H9 (cell line): ENCODE measurements at regions not wholly inside any gene's neighbourhood (a gene's known extent, or its start where the extent isn't known, plus 50 kb on each side); places are given as distances from the start of the nearest gene placed in this dataset.

Experiments
- DNase-seq: peaks from one replicate; pipeline ENCODE4 v3.0.0-alpha.2; 2017
- H2AFZ ChIP-seq: one replicate; pipeline ENCODE4 v1.6.1; 2013; ENCODE audit warnings: mild to moderate bottlenecking, low read length, control low read depth, moderate library complexity
- H2AK5ac ChIP-seq: 2 replicates; pipeline ENCODE4 v1.6.1; 2013; ENCODE audit warnings: low read length, control low read depth, mixed read lengths; ENCODE audit not compliant: insufficient read length
- H2BK120ac ChIP-seq: one replicate; pipeline ENCODE4 v1.6.1; 2013; ENCODE audit warnings: low read depth, mild to moderate bottlenecking, low read length, control low read depth, inconsistent platforms; ENCODE audit not compliant: poor library complexity, severe bottlenecking
- H2BK12ac ChIP-seq: 2 replicates; pipeline ENCODE4 v1.6.1; 2013; ENCODE audit warnings: low read length, control low read depth, mixed read lengths, low read depth; ENCODE audit not compliant: insufficient read length
- H2BK15ac ChIP-seq: 2 replicates; pipeline ENCODE4 v1.6.1; 2013; ENCODE audit warnings: low read depth, low read length, control low read depth
- H2BK20ac ChIP-seq: one replicate; pipeline ENCODE4 v1.6.1; 2013; ENCODE audit warnings: low read depth, mild to moderate bottlenecking, low read length, control low read depth, inconsistent platforms; ENCODE audit not compliant: poor library complexity, severe bottlenecking
- H2BK5ac ChIP-seq: 2 replicates; pipeline ENCODE4 v1.6.1; 2013; ENCODE audit warnings: low read length, control low read depth, mixed read lengths; ENCODE audit not compliant: insufficient read length
- H3K14ac ChIP-seq: 2 replicates; pipeline ENCODE4 v1.6.1; 2013; ENCODE audit warnings: low read length, control low read depth; ENCODE audit not compliant: insufficient read depth
- H3K18ac ChIP-seq: 2 replicates; pipeline ENCODE4 v1.6.1; 2013; ENCODE audit warnings: low read depth, mild to moderate bottlenecking, mixed read lengths, low read length, control low read depth; ENCODE audit not compliant: insufficient read length
- H3K23ac ChIP-seq: 2 replicates; pipeline ENCODE4 v1.6.1; 2013; ENCODE audit warnings: low read length, control low read depth, mixed read lengths, low read depth; ENCODE audit not compliant: insufficient read length
- H3K23me2 ChIP-seq: 2 replicates; pipeline ENCODE4 v1.6.1; 2013; ENCODE audit warnings: low read depth, mild to moderate bottlenecking, mixed read lengths, low read length, control low read depth; ENCODE audit not compliant: insufficient read length, poor library complexity, severe bottlenecking
- H3K27ac ChIP-seq: 2 replicates; pipeline ENCODE4 v1.5.1; 2013; ENCODE audit warnings: low read length, control low read depth, mixed read lengths, low read depth; ENCODE audit not compliant: insufficient read length
- H3K27me3 ChIP-seq: 2 replicates; pipeline ENCODE4 v1.6.1; 2013; ENCODE audit warnings: low read length, control low read depth, inconsistent platforms; ENCODE audit not compliant: insufficient read depth
- H3K4ac ChIP-seq: 2 replicates; pipeline ENCODE4 v1.6.1; 2013; ENCODE audit warnings: low read depth, mild to moderate bottlenecking, control low read depth, inconsistent platforms, low read length, moderate library complexity
- H3K4me1 ChIP-seq: 2 replicates; pipeline ENCODE4 v1.6.1; 2013; ENCODE audit warnings: low read length, control low read depth, inconsistent platforms; ENCODE audit not compliant: insufficient read depth
- H3K4me2 ChIP-seq: 2 replicates; pipeline ENCODE4 v1.6.1; 2013; ENCODE audit warnings: low read length, control low read depth, mixed read lengths; ENCODE audit not compliant: insufficient read length, insufficient read depth
- H3K56ac ChIP-seq: 2 replicates; pipeline ENCODE4 v1.6.1; 2013; ENCODE audit warnings: low read depth, mild to moderate bottlenecking, mixed read lengths, low read length, control low read depth; ENCODE audit not compliant: insufficient read length
- H3K79me1 ChIP-seq: 2 replicates; pipeline ENCODE4 v1.6.1; 2013; ENCODE audit warnings: low read depth, mild to moderate bottlenecking, moderate library complexity, low read length, control low read depth, inconsistent platforms; ENCODE audit not compliant: insufficient read depth, poor library complexity, severe bottlenecking
- H3K79me2 ChIP-seq: 2 replicates; pipeline ENCODE4 v1.6.1; 2013; ENCODE audit warnings: low read length, control low read depth, inconsistent platforms; ENCODE audit not compliant: insufficient read depth
- H3K9ac ChIP-seq: 2 replicates; pipeline ENCODE4 v1.6.1; 2013; ENCODE audit warnings: low read length, control low read depth, mixed read lengths; ENCODE audit not compliant: insufficient read length; ENCODE audit errors: extremely low read depth
- H3K9me3 ChIP-seq: one replicate; pipeline ENCODE4 v1.6.1; 2013; ENCODE audit warnings: low read depth, low read length, inconsistent platforms; ENCODE audit not compliant: control insufficient read depth
- H3T11ph ChIP-seq: one replicate; pipeline ENCODE4 v1.6.1; 2013; ENCODE audit warnings: mild to moderate bottlenecking, low read length, control low read depth, inconsistent platforms
- H4K20me1 ChIP-seq: one replicate; pipeline ENCODE4 v1.6.1; 2013; ENCODE audit not compliant: control insufficient read depth, insufficient read length, insufficient read depth
- H4K5ac ChIP-seq: 2 replicates; pipeline ENCODE4 v1.6.1; 2013; ENCODE audit warnings: low read depth, mild to moderate bottlenecking, mixed read lengths, low read length, control low read depth; ENCODE audit not compliant: insufficient read length
- H4K8ac ChIP-seq: replicated peaks from 2 replicates; pipeline ENCODE4 v1.6.1; 2013; ENCODE audit warnings: low read length, control low read depth, mixed read lengths, low read depth; ENCODE audit not compliant: insufficient read length
- H4K91ac ChIP-seq: 2 replicates; pipeline ENCODE4 v1.6.1; 2013; ENCODE audit warnings: low read depth, mild to moderate bottlenecking, moderate library complexity, mixed read lengths, low read length, control low read depth; ENCODE audit not compliant: insufficient read length
- H3K27ac Mint-ChIP-seq, 3 experiments: 2 replicates in 2 of 3; 3 replicates in 1 of 3; pipeline ENCODE4 v1.8.0; 2020 to 2021; ENCODE audit warnings: mixed read lengths in 3 of 3, mild to moderate bottlenecking in 1 of 3, moderate library complexity in 1 of 3
- H3K27me3 Mint-ChIP-seq: 2 replicates; pipeline ENCODE4 v1.8.0; 2021; ENCODE audit warnings: low read depth, mild to moderate bottlenecking, moderate library complexity, mixed read lengths
- H3K36me3 Mint-ChIP-seq, 3 experiments: 2 replicates in 2 of 3; 3 replicates in 1 of 3; pipeline ENCODE4 v1.8.0; 2020 to 2021; ENCODE audit warnings: low read depth in 3 of 3, mixed read lengths in 3 of 3; ENCODE audit not compliant: insufficient read depth in 1 of 3
- H3K4me1 Mint-ChIP-seq, 2 experiments: 2 replicates each; pipeline ENCODE4 v1.8.0; 2020; ENCODE audit warnings: mixed read lengths in 2 of 2
- H3K4me3 Mint-ChIP-seq, 2 experiments: 2 replicates in 1 of 2; 3 replicates in 1 of 2; pipeline ENCODE4 v1.8.0; 2020 to 2021; ENCODE audit warnings: mild to moderate bottlenecking in 2 of 2, mixed read lengths in 2 of 2, moderate library complexity in 1 of 2
- H3K9me3 Mint-ChIP-seq, 2 experiments: 2 replicates in 1 of 2; 3 replicates in 1 of 2; pipeline ENCODE4 v1.8.0; 2020; ENCODE audit warnings: mild to moderate bottlenecking in 2 of 2, mixed read lengths in 2 of 2, moderate library complexity in 1 of 2
- WGBS: extraction: QIAGEN DNeasy Blood & Tissue Kit; methylation state at CpG from one replicate; pipeline ENCODE4 v1.1.7; 2013; ENCODE audit warnings: missing lambda C conversion rate, low lambda C conversion rate, mixed read lengths; ENCODE audit not compliant: insufficient read length; ENCODE audit errors: extremely low coverage; 5-methylcytosine and 5-hydroxymethylcytosine counted together
- TF ChIP-seq, protein P1 (sequence below): fragments of 200-600 bp; sonication (generic); conservative IDR thresholded peaks from 3 replicates; pipeline ENCODE4 v1.8.0; 2021; ENCODE audit warnings: antibody characterized with exemption, mild to moderate bottlenecking

DNA sequence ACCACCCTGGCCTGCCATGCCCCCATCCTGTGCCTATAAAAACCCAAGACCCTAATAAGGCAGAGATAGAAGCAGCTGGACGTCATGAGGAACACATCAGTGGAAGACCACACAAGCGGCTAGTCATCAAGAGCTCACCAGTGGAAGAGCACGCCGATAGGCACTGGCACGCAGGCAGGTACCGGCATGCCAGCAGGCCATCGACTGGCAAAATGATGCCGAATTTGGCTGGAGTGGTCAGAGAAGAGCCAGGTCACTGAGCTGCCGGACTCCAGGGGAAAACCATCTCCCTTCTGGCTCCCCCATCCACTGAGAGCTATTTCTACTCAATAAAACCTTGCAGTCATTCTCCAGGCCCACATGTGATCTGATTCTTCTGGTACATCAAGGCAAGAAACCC lies 227.6 kb upstream of the EXOC2 start:
- no peak overlapping the region for H2AFZ ChIP-seq
- H3K9ac ChIP-seq, result no peak overlapping the region
- H3K4me3 Mint-ChIP-seq, result no peak overlapping the region
- H2BK20ac ChIP-seq, result no peak overlapping the region
- H2BK12ac ChIP-seq, result no peak overlapping the region
- H4K20me1 ChIP-seq, result no peaks in the 10 kb centered on the region
- TF ChIP-seq, protein P1, sequence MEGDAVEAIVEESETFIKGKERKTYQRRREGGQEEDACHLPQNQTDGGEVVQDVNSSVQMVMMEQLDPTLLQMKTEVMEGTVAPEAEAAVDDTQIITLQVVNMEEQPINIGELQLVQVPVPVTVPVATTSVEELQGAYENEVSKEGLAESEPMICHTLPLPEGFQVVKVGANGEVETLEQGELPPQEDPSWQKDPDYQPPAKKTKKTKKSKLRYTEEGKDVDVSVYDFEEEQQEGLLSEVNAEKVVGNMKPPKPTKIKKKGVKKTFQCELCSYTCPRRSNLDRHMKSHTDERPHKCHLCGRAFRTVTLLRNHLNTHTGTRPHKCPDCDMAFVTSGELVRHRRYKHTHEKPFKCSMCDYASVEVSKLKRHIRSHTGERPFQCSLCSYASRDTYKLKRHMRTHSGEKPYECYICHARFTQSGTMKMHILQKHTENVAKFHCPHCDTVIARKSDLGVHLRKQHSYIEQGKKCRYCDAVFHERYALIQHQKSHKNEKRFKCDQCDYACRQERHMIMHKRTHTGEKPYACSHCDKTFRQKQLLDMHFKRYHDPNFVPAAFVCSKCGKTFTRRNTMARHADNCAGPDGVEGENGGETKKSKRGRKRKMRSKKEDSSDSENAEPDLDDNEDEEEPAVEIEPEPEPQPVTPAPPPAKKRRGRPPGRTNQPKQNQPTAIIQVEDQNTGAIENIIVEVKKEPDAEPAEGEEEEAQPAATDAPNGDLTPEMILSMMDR, result no peak
- no peaks in the 10 kb centered on the region for H3K79me2 ChIP-seq
- peaks cover 7 to 30% (median 16%) of the 10 kb centered on the region in 3 experiments for H3K36me3 Mint-ChIP-seq
- no peak overlapping the region for H3K27ac ChIP-seq
- no peak overlapping the region for H4K91ac ChIP-seq
- DNase-seq, result no peak
- no peak overlapping the region for H3K18ac ChIP-seq
- peaks cover 31% of the 10 kb centered on the region for H3K9me3 ChIP-seq
- no peaks in the 10 kb centered on the region for H3K4me1 ChIP-seq
- no peak overlapping the region for H3T11ph ChIP-seq
- no peak overlapping the region for H3K56ac ChIP-seq
- H3K27ac Mint-ChIP-seq, result no peak overlapping the region
- no CpG with 5 or more reads among the region's 9 CpGs for WGBS
- H2BK120ac ChIP-seq, result no peak overlapping the region
- no peak overlapping the region for H2BK5ac ChIP-seq
- no peak overlapping the region for H3K4me2 ChIP-seq
- H2AK5ac ChIP-seq, result no peak overlapping the region
- no peak overlapping the region for H2BK15ac ChIP-seq
- H3K79me1 ChIP-seq, result no peaks in the 10 kb centered on the region
- H3K23me2 ChIP-seq, result no peaks in the 10 kb centered on the region
- no peak overlapping the region for H3K14ac ChIP-seq
- H4K5ac ChIP-seq, result no peak overlapping the region
- no peaks in the 10 kb centered on the region for H3K4me1 Mint-ChIP-seq
- H3K27me3 Mint-ChIP-seq, result peaks cover 30% of the 10 kb centered on the region
- no peaks in the 10 kb centered on the region for H3K27me3 ChIP-seq
- H4K8ac ChIP-seq, result no peak overlapping the region
- no peak overlapping the region for H3K4ac ChIP-seq
- H3K9me3 Mint-ChIP-seq, result peaks cover 44 to 51% of the 10 kb centered on the region in 2 experiments
- H3K23ac ChIP-seq, result no peak overlapping the region
